VCaP (cell line): ENCODE measurements at regions not wholly inside any gene's neighbourhood (a gene's known extent, or its start where the extent isn't known, plus 50 kb on each side); places are given as distances from the start of the nearest gene placed in this dataset.
"Not testable (repeated sequence)": the region's sequence is repeated elsewhere in the genome, so short reads cannot be mapped to it uniquely, and the experiment has no call there.

Experiments
- H3K27ac ChIP-seq: fragments of 450-650 bp; 2 replicates; pipeline ENCODE4 v1.5.1; 2017
- CTCF ChIP-seq: fragments of 450-650 bp; conservative IDR thresholded peaks from 2 replicates; pipeline ENCODE4 v1.5.1; 2017; ENCODE audit warnings: mild to moderate bottlenecking, moderate library complexity

GRCh38 chr1:96901783-96902363, 180.3 kb downstream of the PTBP2 start:
- TF ChIP-seq CTCF: no peak
- no peak overlapping the region for H3K27ac ChIP-seq

GRCh38 chr1:96912248-96912647, 190.7 kb downstream of the PTBP2 start:
- no peak for TF ChIP-seq CTCF
- H3K27ac ChIP-seq: no peak overlapping the region

- H3K27ac ChIP-seq: not testable (repeated sequence)
These were observed 194.1 kb downstream of the PTBP2 start for GRCh38 chr1:96915701-96916100.

GRCh38 chr1:96918406-96918805, 196.8 kb downstream of the PTBP2 start:
- H3K27ac ChIP-seq: peak overlapping the region; percentile 32
- no peak for TF ChIP-seq CTCF

- no peak for TF ChIP-seq CTCF
- H3K27ac ChIP-seq: no peak overlapping the region
These were observed 200.6 kb downstream of the PTBP2 start for GRCh38 chr1:96922181-96922580.

- TF ChIP-seq CTCF: no peak
- H3K27ac ChIP-seq: no peak overlapping the region
These were observed 202.2 kb downstream of the PTBP2 start for GRCh38 chr1:96923753-96924152.

- no peak overlapping the region for H3K27ac ChIP-seq
- TF ChIP-seq CTCF: no peak
These were observed 204.6 kb downstream of the PTBP2 start for GRCh38 chr1:96926176-96926575.

- no peak for TF ChIP-seq CTCF
- H3K27ac ChIP-seq: peak overlapping the region; percentile 60
These were observed 205.5 kb downstream of the PTBP2 start for GRCh38 chr1:96927125-96927524.
